PFSK-1 (cell line): ENCODE measurements at regions not wholly inside any gene's neighbourhood (a gene's known extent, or its start where the extent isn't known, plus 50 kb on each side); places are given as distances from the start of the nearest gene placed in this dataset.

Experiments used
- FOXP2 ChIP-seq: optimal IDR thresholded peaks from 2 replicates; pipeline ENCODE3; 2011; ENCODE audit warnings: borderline replicate concordance, control low read depth, inconsistent platforms; ENCODE audit not compliant: insufficient read depth; ENCODE audit errors: extremely low read length, extremely low read depth
- POLR2AphosphoS5 ChIP-seq: IDR thresholded peaks from 2 replicates; pipeline ENCODE4 v1.6.1; 2012; ENCODE audit warnings: low read depth, mild to moderate bottlenecking, control low read depth, low read length, moderate library complexity
- SIN3A ChIP-seq: IDR thresholded peaks from 2 replicates; pipeline ENCODE4 v1.6.1; 2012; ENCODE audit warnings: mild to moderate bottlenecking, low read length, moderate library complexity, borderline replicate concordance; ENCODE audit not compliant: insufficient read depth
- TAF1 ChIP-seq: IDR thresholded peaks from 2 replicates; pipeline ENCODE4 v1.6.1; 2012; ENCODE audit warnings: low read length, control low read depth, borderline replicate concordance; ENCODE audit not compliant: insufficient read depth
- TF ChIP-seq, protein P1 (sequence below), 2 experiments: IDR thresholded peaks; 2 replicates each; pipeline versions ENCODE4 v1.6.1 to v1.8.0; 2011 to 2012; ENCODE audit warnings: low read depth in 2 of 2, low read length in 2 of 2, control low read depth in 1 of 2, inconsistent platforms in 1 of 2, mild to moderate bottlenecking in 1 of 2, moderate library complexity in 1 of 2; ENCODE audit not compliant: insufficient read depth in 1 of 2

DNA sequence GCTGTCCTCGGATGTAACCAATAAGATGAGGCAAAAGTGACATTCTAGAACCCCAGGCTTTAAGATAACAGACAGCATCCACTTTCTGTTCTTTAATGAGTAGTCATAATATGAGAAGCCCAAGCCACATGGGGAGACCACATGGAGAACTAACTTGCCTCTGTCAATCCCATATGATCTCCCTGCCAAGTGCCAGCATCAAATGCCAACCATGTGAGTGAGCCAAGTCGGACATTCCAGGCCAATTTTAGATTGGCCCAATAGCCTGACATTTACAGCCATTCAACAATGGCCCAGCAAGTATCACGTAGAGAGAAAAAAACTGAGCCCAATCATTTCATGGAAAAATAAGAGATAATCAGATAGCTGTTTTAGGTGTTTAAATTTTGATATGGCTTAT lies 2048.3 kb upstream of the RAG2 start:
- TF ChIP-seq POLR2AphosphoS5 (no peak), FOXP2 (no peak), SIN3A (no peak), TAF1 (no peak)
- TF ChIP-seq, protein P1, sequence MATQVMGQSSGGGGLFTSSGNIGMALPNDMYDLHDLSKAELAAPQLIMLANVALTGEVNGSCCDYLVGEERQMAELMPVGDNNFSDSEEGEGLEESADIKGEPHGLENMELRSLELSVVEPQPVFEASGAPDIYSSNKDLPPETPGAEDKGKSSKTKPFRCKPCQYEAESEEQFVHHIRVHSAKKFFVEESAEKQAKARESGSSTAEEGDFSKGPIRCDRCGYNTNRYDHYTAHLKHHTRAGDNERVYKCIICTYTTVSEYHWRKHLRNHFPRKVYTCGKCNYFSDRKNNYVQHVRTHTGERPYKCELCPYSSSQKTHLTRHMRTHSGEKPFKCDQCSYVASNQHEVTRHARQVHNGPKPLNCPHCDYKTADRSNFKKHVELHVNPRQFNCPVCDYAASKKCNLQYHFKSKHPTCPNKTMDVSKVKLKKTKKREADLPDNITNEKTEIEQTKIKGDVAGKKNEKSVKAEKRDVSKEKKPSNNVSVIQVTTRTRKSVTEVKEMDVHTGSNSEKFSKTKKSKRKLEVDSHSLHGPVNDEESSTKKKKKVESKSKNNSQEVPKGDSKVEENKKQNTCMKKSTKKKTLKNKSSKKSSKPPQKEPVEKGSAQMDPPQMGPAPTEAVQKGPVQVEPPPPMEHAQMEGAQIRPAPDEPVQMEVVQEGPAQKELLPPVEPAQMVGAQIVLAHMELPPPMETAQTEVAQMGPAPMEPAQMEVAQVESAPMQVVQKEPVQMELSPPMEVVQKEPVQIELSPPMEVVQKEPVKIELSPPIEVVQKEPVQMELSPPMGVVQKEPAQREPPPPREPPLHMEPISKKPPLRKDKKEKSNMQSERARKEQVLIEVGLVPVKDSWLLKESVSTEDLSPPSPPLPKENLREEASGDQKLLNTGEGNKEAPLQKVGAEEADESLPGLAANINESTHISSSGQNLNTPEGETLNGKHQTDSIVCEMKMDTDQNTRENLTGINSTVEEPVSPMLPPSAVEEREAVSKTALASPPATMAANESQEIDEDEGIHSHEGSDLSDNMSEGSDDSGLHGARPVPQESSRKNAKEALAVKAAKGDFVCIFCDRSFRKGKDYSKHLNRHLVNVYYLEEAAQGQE (IDR thresholded peaks at IDR 0.05; ENCODE audit: insufficient read depth in 1 of 2, low read depth in 2 of 2, low read length in 2 of 2), result no peak

DNA sequence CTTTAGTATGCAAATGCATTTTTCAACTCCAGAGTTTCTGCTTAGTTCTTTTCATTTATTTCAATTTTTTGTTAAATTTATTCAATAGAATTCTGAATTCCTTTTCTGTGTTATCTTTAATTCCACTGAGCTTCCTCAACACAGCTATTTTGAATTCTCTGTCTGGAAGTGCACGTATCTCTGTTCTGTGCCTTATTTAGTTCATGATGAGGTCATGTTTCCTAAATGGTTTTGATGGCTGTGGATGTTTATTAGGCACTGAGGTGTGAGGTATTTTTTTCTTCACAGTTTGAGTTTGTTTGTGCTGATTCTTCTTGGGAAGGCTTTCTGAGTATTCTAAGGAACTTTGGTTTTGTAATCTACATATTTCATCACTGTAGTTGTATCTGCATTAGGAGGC lies 2042.8 kb upstream of the RAG2 start:
- TF ChIP-seq TAF1 (no peak), POLR2AphosphoS5 (no peak), FOXP2 (no peak), SIN3A (no peak)
- TF ChIP-seq, protein P1 (IDR thresholded peaks at IDR 0.05; ENCODE audit: insufficient read depth in 1 of 2, low read depth in 2 of 2, low read length in 2 of 2), result no peak

DNA sequence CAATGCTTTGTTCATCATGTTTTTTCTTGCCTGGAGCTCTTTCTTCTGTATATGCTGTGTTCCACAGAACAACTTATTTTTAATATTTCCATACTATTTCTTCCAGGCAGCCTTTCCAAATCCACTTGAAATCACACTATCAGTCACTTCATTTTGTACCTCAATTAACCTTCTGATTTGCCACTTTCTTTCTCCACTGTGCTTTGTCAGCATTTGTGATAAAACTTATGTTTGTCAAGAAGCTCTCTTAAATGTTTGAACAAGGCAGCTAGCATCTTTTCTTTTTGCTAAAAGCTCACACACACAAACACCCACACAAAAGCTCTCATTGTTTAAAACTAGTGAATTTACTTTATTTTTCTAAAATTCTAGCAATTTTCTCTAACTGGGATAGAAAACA lies 2014.7 kb upstream of the RAG2 start:
- TF ChIP-seq, protein P1 (IDR thresholded peaks at IDR 0.05; ENCODE audit: insufficient read depth in 1 of 2, low read depth in 2 of 2, low read length in 2 of 2), result no peak
- no peak for TF ChIP-seq FOXP2

DNA sequence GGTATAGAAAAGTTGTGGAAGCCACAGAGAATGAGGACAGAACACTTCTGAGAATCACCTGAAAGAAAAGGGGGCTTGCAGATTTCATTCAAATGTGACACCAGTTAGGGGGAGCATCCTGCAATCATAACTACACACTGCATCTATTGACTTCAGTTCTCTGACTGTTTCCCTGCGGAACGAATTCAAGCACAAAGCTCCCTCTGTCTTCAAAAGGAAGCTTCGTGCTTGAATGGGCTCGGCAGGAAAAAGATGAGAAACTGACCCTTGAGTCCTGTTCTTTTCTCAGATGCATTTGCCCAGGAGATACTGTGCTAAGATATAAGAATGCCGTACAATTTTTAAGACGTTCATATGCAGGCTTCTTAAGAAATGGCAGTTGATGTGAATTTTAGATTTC lies 2000.4 kb upstream of the RAG2 start:
- TF ChIP-seq, protein P1 (IDR thresholded peaks at IDR 0.05; ENCODE audit: insufficient read depth in 1 of 2, low read depth in 2 of 2, low read length in 2 of 2), result no peak
- TF ChIP-seq FOXP2, result no peak
- no peak for TF ChIP-seq POLR2AphosphoS5
- no peak for TF ChIP-seq TAF1
- TF ChIP-seq SIN3A, result no peak

DNA sequence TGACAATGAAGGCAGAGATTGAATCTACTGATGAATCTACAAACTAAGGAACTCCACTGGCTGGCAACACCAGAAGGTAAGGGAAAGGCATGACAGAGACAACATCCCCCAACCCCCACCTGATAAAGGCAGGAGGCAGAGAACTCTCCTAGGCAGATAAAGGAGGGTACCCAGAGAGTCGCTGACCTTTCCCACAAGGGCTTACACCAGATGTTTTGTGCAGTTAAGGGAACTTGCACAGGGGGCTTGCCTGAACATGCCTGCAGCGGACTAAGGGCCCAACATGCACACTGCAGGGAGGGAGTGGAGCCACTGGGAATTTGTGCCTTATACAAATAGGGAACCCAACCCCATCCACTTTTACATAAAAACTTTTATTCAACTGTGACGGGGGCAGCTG lies 1996.9 kb upstream of the RAG2 start:
- TF ChIP-seq FOXP2, result no peak
- TF ChIP-seq TAF1, result no peak
- TF ChIP-seq, protein P1 (IDR thresholded peaks at IDR 0.05; ENCODE audit: insufficient read depth in 1 of 2, low read depth in 2 of 2, low read length in 2 of 2), result no peak
- TF ChIP-seq POLR2AphosphoS5, result no peak
- no peak for TF ChIP-seq SIN3A
